Renal pelvis (tissue), 1 donor: ENCODE measurements at regions not wholly inside any gene's neighbourhood (a gene's known extent, or its start where the extent isn't known, plus 50 kb on each side); places are given as distances from the start of the nearest gene placed in this dataset.
A peak's percentile ranks its signal among the peaks of the same experiment; 100 is the strongest.

Experiments
- DNase-seq: peaks from one replicate; pipeline ENCODE4 v3.0.0-alpha.2; 2013

GRCh38 chr2:7887441-7887840 lies 794.4 kb upstream of the ID2 start:
- DNase-seq = no peak

GRCh38 chr2:7888876-7889275 lies 793.0 kb upstream of the ID2 start:
- DNase-seq = no peak

- DNase-seq = no peak
These were observed 790.5 kb upstream of the ID2 start for GRCh38 chr2:7891312-7891711.

- DNase-seq = no peak
These were observed 786.6 kb upstream of the ID2 start for GRCh38 chr2:7895289-7895688.

GRCh38 chr2:7896940-7897487 lies 784.8 kb upstream of the ID2 start:
- DNase-seq = no peak

- DNase-seq = no peak
These were observed 782.6 kb upstream of the ID2 start for GRCh38 chr2:7899241-7899640.

GRCh38 chr2:7899923-7900322 lies 781.9 kb upstream of the ID2 start:
- DNase-seq = no peak

- DNase-seq = no peak
These were observed 781.3 kb upstream of the ID2 start for GRCh38 chr2:7900593-7900992.

GRCh38 chr2:7902251-7902765 lies 779.5 kb upstream of the ID2 start:
- no peak for DNase-seq

- DNase-seq = no peak
These were observed 777.5 kb upstream of the ID2 start for GRCh38 chr2:7904319-7904718.

- no peak for DNase-seq
These were observed 776.1 kb upstream of the ID2 start for GRCh38 chr2:7905756-7906155.

- DNase-seq = no peak
These were observed 775.4 kb upstream of the ID2 start for GRCh38 chr2:7906431-7906830.

GRCh38 chr2:7907041-7907440 lies 774.8 kb upstream of the ID2 start:
- DNase-seq = no peak

- no peak for DNase-seq
These were observed 771.1 kb upstream of the ID2 start for GRCh38 chr2:7910752-7911151.

GRCh38 chr2:7911196-7911595 lies 770.7 kb upstream of the ID2 start:
- no peak for DNase-seq

- DNase-seq = peak; percentile 62
These were observed 767.9 kb upstream of the ID2 start for GRCh38 chr2:7913974-7914373.

- no peak for DNase-seq
These were observed 766.4 kb upstream of the ID2 start for GRCh38 chr2:7915302-7916091.

- DNase-seq = no peak
These were observed 765.2 kb upstream of the ID2 start for GRCh38 chr2:7916670-7917069.

- DNase-seq = no peak
These were observed 762.3 kb upstream of the ID2 start for GRCh38 chr2:7919510-7919909.

- no peak for DNase-seq
These were observed 757.7 kb upstream of the ID2 start for GRCh38 chr2:7924023-7924762.

- no peak for DNase-seq
These were observed 756.4 kb upstream of the ID2 start for GRCh38 chr2:7925506-7925905.

- no peak for DNase-seq
These were observed 754.2 kb upstream of the ID2 start for GRCh38 chr2:7927691-7928090.

- no peak for DNase-seq
These were observed 752.6 kb upstream of the ID2 start for GRCh38 chr2:7929281-7929680.
